ENCODE measurements at regions not wholly inside any gene's neighbourhood (a gene's known extent, or its start where the extent isn't known, plus 50 kb on each side); places are given as distances from the start of the nearest gene placed in this dataset.

DNA sequence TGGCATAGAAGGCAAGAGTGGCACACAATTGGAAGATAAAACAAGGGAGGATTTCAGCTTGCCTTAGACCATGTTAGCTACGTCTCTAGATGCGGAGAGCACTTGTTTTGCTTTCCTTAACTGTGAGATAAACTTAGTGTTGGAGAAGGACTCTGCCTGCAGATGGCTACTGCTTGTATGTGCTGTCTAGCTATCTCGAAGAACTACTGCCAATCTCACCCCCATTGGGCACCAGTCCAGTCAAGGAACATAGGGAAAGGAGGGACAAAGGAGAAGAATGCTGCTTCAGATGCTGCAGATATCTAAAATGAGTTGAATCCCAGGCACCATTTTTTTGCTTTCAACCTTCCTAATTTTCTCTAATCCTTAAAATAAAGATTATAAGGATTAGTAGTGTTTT lies 726.0 kb upstream of the ARGLU1 start:
- DNase-seq, result no peak

DNA sequence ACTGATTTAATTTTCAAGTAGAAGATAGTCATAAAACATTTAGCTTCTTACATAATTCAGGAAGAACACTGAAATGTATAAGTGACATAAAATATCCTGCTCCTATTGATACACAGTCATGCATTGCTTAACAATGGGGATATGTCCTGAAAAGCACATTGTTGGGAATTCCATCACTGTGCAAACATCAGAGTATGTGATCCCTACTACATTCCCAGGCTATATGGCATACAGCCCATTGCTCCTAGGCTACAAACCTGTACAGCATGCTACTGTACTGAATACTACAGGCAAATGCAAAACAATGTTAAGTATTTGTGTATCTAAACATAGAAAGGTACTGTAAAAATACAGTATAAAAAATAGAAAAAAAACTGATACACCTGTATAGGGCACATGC lies 723.9 kb upstream of the ARGLU1 start:
- DNase-seq, result no peak

DNA sequence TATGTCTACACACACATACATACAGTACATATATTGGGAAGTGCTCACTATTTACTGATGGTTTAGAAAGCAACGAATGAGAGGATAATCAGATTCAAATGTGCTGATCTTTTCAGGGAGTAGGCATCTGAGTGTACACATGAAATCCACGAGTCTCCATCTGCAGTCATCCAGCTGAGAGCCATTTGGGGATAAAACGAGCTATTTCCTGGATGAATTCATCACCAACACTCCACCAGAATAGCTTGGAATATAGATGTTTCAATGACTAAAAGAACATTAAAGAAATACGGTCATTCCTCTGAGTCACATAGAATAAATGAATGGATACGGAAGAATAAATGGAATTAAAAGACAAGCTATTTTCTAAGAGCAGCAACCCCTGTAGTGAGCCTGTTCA lies 721.6 kb upstream of the ARGLU1 start:
- no peak for DNase-seq

DNA sequence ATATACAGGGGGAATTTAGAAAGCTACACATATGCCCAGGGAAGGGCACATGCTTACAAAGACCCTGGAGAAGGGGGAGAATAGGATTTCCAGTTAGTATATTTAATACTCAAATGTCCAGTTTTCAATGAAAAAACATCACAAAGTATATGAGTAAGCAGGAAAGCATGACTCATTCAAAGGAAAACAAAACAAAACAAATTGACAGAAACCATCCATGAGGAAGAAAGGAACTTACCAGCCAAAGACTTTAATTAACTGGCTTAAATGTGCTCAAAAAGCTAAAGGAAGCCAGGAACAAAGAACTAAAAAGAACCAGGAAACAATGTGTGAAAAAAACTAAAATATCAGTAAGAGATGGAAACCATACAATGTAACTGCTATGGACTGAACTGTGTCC lies 716.2 kb upstream of the ARGLU1 start:
- no peak for DNase-seq

DNA sequence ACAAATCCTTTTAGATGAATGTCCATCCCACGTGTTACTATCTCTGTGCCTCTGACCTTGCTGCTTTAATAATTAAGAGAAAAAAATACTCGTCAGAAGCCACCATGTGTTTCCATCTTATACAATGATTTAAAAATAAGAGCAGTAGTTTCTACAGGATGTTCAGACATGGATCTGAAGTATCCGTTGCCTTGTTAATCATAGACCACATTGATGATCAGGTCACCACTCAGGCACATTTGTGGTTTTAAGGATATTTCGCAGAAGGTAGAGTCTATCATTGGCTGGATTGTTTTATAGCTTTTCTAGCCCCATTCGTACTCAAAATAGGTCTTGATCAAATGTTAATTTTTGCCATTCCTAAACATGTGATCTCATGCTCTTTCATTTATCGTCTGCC lies 710.0 kb upstream of the ARGLU1 start:
- no peak for DNase-seq

DNA sequence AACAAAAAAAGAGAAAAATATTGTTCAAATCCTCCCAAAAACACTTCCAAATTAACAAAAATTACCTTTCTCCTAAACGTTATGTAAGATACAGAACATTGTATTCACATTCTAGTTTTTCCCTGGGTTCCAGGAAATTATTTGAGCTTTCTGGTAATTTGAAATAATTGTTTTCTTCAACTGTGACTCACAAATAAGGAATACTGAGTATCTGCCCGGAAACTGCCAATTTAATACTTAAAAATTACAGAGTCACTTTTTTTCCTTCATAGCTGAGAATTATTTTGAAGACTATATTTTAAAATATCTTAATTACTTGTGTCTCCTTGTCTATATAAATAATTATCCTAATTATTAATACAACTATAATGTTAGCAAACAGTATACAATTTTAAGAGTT lies 709.0 kb upstream of the ARGLU1 start:
- no peak for DNase-seq

DNA sequence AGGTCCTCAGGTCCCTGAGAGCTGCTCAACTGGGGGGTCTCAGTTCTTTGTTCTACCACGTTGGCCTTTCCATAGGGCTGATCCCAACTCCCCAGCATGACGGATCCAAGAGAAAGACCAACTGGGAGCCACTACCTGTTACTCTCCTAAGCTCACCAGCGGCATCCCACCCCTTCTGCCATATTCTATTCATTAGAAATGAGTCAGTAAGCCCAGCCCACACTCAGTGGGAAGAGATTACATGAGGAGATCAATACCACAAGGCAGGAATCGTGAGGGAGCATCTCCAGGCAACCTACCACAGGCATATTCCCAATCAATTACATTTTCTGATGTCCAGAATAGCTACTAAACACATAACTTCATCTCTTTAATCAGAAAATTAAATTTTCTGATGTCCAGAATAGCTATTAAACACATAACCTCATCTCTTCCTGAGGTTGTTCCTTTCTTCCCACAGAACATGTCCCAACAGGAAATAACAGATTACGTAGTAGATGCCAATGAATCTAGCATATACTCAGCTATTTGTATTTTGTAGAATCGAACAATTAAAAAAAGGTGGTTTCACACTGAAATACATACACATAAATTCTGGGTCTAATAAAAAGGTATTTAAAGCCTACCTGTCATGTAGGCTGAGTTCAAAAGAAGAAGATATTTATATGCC lies 708.1 kb upstream of the ARGLU1 start:
- DNase-seq, result no peak

DNA sequence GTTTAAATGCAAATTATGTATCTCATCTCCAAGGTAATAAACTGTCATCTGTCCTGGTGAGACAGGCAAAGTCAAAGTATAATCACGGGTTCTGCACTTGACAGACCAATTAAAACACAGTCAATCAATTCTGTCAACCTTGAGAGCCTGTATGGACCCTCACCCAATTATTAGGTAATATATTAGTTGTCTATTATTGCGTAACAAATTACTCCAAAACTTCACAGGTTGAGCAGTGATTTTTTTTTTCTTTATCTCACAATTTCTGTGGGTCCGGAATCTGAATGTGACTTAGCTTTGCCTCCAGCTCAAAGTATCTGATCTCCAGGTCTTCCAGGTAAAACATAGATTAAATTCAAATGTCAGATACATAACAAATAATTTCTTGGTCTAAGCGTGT lies 707.4 kb upstream of the ARGLU1 start:
- DNase-seq, result no peak

DNA sequence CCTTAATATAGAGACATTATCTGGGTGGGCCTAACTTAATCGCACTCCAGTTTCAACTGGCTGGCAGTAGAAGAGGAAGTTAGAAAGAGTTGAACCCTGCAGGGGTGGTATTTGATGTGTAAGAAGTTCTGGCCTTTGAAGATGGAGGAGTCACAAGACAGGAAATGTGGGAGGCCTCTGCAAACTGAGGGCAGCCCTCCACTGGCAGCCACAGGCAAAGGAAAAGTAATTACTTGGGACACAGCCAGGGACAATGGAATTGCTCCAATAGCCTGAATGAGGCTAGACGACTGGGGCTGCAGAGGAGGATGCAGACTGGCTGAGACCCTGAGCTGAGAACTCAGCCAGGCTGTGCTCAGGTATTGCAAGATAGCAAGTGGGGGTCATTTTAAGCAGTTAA lies 703.3 kb upstream of the ARGLU1 start:
- no peak for DNase-seq

DNA sequence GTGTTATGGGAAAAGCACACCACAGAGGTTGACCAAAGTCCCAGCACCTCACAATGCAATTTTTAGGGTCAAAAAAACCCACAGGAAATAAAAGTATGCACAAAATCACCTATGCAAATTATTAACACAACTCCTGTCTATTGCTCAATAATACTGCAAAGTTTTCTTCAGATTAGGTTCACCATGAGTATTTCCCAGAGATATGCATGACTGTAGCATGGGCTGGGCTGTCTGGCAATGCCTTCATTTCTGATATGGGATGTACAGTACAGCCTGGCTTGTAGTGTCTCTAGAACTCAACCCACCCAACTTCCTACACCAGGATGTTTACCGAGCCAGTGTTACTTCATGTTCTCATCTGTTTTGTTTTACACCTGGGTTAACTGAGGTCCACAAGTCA lies 698.7 kb upstream of the ARGLU1 start:
- no peak for DNase-seq

DNA sequence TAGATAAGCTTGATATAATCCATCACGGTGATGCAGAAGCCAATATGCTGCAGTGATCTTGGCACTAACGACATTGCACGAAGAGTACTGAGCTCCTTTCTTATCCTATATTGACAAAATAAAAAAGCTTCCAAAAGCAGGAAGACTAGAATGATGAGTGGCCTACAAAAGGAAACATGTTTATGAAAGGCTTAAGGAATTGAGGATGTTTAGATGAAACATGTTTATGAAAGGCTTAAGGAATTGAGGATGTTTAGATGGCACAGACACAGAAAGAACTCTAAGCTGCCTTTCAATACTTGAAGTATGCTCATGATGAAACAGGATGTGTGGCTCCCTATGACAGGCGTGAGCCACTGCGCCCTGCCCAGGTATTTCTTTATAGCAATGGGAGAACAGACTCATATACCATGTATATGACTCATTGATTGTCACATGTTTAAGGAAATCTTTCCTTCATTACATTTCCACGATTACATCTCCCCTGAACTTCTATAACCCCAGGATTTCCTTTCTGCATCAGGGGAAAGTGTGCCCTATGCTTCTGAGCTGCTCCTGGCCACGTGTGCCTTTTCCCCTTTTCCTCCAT lies 690.8 kb upstream of the ARGLU1 start:
- no peak for DNase-seq

DNA sequence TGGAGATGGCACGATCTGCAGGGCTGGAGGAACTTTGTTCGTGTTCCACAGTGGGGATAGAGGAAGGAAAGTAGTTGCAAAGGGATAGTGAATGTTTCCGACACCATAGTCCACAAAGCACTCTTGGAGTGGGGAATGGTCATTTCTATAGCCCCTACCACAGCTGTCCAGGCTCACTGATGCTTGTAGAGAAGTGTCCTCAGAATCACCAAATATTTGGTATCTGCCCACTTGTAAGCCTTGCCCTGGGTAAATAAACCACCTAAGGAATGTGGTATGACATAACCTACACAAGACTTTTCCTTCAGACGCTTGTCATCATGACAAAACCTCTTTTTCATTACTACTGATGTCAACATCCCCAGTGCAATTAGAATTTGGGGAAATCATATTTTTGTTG lies 686.5 kb upstream of the ARGLU1 start:
- DNase-seq, result no peak

DNA sequence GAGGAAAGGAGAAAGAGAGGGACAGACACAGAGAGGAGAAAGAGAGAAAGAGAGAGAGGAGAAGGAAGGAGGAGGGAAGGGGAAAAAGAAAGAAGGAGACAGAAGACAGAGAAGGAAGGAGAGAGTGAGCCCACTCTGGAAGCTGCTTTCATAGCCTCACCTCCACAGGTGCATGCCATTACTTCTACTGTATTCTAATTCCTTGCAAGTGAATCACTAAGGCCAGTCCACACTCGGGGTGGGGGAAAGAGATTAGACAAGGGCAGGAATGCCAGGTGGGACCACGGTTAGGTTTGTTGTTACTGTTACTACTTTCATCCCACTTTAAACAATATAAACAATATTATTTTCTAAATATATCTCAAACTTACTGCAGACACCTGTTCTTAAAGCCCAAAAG lies 684.5 kb upstream of the ARGLU1 start:
- no peak for DNase-seq

DNA sequence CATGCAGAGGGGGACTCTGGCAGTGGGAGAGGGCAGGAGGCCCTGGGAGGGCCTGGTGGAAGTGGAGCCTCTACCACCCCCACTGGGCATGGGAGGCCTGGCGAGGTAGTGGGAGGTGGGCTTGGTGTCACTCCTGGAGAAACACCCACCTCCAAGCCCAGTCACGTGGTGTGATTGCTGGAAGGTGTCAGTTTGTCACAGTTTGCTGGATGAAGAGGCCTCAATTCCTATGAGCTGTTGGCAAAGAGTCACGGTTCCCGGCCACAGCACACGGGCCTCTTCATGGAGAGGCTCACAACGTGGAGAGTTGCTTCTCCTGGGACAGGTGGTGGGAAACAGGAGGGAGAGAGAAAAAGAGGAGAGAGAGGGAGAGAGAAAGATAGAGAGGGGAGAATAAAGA lies 684.1 kb upstream of the ARGLU1 start:
- DNase-seq, result no peak

DNA sequence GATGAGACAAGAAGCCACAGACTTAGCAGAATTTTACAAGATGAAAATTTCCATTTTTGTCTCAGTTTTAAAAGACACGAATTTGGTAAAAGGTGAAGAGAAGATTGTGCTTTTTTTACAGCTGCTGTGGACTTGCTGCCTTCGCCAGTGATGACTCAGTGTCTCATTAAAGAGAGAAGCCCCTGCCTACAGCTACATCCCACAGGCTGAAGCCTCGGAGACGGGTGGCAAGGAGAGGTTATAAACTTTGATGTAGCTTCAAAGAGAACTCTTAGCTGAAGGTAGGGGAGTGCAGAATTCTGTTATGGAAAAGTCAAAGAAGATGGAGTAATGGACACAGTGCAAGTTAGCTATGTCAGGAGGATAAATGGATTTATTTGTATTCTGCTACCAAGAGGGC lies 683.4 kb upstream of the ARGLU1 start:
- no peak for DNase-seq

DNA sequence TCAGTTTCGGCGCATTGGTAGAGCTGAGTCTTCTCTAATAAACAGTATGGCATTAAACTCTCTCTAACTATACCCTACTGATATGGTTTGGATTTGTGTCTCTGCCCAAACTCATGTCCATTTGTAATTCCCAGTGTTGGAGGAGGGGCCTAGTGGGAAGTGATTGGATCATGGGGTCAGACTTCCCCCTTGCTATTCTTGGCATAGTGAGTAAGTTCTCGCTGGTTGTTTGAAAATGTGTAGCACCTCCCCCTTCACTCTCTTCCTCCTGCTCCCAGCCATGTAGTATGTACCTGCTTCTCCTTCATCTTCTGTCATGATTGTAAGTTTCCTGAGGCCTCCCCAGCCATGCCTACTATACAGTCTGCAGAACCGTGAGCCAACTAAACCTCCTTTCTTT lies 682.7 kb upstream of the ARGLU1 start:
- DNase-seq, result no peak

DNA sequence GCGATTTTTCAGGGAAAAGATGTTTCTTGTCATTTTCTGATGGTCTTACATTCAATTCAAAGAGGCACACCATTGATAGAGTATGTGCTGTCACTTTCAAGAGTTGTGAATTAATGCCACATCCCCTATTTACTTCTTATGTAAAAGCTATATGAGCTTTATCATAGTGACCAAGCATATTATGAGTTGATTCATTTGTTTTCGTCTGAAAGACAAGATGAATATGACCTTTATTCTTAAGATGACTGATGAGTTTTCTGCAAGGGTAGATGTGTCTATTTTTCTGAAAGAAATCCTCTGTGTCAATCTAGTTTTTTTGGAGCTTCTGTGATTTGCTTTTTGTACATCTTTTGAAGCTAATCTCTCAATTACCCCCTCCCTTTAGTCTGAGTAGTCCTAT lies 676.3 kb upstream of the ARGLU1 start:
- no peak for DNase-seq

DNA sequence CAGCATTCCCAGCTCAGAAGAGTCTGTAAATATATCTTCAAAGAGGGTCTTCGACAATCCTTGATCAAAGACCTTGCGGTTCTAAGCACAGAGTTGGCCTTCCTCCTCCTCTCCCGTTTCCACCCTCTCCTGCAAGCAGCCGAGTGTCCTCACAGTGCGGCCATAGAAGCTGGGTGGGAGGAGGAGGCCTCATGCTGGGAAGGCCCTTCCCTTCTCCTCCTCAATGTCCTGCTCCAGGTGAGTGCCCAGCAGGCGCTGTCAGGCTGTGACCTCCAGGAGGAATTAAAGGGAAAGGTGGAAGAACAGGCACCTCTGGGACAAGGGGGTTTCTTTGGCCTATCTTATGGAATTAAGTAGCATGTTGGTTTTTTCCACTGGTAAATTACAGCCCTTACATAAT lies 674.2 kb upstream of the ARGLU1 start:
- DNase-seq, result no peak

DNA sequence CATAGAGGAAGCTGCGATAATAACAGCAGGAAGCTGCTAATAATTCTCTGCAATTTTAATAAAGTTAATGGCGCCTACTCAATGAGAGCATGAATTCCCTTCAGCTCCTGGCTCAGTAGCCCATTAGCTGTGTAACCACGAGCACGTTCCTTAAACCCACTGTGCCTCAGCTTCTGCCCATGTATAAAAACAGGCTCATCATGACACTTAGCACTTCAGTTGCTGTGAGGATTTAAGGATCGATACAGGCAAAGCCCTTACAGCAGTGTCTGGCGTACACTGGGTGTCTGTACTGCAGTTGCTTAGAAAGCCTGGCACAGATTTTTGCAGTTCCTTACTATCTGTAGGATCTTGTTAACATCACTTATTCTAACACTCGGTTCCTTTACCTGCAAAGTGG lies 673.4 kb upstream of the ARGLU1 start:
- DNase-seq, result no peak

DNA sequence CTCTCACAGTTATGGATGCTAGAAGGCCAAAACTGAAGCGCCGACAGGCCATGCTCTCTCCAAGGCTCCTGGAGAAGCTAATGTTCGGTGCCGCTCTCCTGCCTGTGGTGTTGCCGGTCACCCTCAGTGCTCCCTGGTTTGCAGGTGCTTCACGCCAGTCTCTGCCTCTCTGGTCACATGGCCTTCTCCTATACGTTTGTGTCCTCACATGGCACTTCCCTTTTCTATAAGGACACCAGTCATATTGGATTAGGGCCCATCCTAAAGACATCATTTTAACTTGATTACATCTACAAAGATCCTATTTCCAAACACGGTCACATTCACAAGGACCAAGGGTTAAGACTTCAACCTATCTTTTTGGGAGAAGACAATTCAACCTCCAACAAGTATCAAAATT lies 671.3 kb upstream of the ARGLU1 start:
- DNase-seq, result no peak

DNA sequence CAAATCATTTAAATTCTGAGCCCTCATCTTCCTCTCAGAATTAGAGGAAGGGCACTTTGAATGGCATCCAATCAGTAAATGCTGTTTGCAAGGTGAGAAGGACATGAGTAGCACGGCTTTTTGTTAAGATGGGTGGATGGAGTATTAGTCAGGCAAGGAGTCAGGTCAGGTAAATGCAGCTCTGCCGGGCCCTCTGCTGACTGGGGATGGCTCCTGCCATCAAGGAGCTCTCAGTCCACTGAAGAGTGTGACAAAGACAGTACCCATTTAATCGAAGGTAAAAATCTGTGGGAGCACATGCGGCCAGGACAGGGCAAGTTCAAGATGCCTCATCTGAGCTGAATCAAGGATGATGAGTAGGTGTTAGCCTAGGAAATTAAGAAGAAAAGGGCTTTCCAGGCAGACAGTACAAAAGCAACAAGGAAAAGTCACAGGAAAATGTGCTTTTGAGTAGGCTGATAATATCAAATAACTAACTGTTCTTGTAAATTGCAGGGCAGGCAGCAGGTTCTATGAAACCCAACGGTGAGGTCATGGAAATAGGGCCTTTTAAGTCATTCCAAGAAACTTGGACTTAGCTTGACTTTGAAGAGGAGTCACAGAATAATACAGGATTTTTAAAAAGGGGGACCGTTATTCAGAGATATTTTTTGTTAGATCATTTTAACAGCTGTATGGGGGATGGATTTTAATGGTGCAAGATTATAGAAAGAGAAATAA lies 670.5 kb upstream of the ARGLU1 start:
- DNase-seq, result no peak

DNA sequence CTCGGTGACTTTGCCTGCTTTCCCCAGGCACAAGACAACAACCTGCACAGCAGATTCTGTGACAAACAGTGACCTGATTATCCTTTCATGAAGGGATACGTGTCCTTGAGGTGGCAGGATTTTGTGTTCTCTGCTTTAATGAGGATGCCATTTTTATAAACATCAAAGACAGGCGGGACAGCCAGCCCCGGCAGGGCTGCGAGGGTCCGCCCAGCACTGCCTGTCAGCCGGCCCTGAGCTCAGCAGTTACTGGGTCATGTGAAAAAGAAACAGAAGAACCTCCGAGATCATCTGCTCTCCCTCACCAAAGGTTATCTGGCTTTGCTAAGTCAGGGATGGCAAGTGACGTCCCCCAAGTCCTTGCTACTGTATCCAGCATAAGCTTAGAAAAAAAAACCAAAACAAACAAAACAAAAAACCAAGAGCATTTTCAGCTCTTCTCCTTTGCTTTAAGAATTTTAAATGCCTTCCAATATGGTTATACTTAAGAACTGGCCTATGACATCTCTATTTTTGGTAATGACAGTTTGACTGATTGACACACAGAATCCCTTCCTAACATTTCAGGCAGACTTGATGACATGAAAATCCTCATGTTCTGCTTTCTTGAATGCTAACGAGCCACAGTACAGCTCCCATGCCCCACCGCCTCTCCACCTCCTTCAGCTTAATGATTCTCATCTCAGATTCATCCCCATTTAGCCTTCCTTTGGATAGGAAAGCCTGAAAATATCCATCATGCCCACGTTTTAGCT lies 666.6 kb upstream of the ARGLU1 start:
- no peak for DNase-seq

DNA sequence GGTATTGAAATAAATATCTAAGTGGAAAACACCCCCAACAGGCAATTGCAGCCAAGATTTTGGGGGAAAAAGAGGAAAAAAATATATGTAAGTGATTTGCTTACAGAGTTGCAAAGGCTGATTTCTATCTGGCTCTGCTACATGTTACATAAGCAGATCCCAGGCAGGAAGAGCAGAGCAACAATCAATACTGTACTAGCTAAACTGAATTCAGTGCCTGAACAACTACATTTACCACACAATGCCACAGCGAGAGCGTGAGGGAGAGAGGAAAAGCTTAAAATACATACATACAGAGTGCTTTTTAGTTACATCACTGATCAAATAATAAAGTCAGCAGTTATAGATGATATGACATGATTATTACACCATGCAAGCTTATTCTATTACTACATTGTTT lies 665.6 kb upstream of the ARGLU1 start:
- DNase-seq, result no peak

DNA sequence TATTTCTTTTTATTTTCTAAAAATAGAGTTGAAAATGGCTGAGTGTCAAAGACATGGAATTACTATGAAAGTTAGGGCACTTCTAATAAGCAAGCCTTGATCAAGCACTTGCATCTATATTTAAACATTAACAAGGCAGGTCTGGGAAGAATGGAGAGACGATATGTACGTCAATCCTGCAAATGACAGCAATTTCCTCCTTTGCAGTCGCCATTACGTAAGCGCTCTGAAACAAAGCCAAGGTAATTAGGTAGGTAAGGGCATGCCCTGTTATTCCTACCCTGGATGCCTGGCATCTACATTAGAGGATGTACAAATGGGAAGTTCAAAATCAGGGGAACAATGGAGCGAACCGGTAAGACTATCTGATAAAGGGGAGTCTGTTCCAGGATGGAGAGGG lies 664.0 kb upstream of the ARGLU1 start:
- no peak for DNase-seq

All from stimulated activated CD4-positive, alpha-beta T cell treated with anti-CD3 and anti-CD28 coated beads, Interleukin-2, amount 100 ng/mL, for 24 hours (primary cell).